ENCODE measurements at regions not wholly inside any gene's neighbourhood (a gene's known extent, or its start where the extent isn't known, plus 50 kb on each side); places are given as distances from the start of the nearest gene placed in this dataset.

GRCh38 chr5:106363578-106363977 lies 1307.2 kb downstream of the EFNA5 start:
- dilution Hi-C loops (cut with HindIII; ENCODE audit: low sequenced_read_pairs, unreplicated experiment) (no loop called here), in situ Hi-C loops (cut with MboI; ENCODE audit: low sequenced_read_pairs) (no loop called here), intact Hi-C loops (cut with micrococcal nuclease) (no loop called here)
- no peak overlapping the region for H2BK20ac ChIP-seq (ENCODE audit: low read depth, low read length)
- H3K27ac ChIP-seq (ENCODE audit: insufficient read depth, low read length) = no peak overlapping the region
- H3K9me1 ChIP-seq (ENCODE audit: insufficient read depth, low read length) = no peaks in the 10 kb centered on the region
- ChIA-PET CTCF (no interaction called here), POLR2A (ENCODE audit: unreplicated experiment) (no interaction called here)
- ATAC-seq (ENCODE audit: low read depth) (no peak), DNase-seq (no peak)
- no peaks in the 10 kb centered on the region for H3K9me3 ChIP-seq (ENCODE audit: control insufficient read depth, insufficient read depth, low read length)
- H3K4me2 ChIP-seq (ENCODE audit: low read depth, low read length) = no peak overlapping the region
- no peak overlapping the region for H3K23ac ChIP-seq (ENCODE audit: low read depth, low read length)
- H2BK120ac ChIP-seq (ENCODE audit: low read depth, low read length) = no peak overlapping the region
- WGBS, 2 experiments (ENCODE audit: extremely low coverage in 2 of 2, insufficient read length in 1 of 2) = no CpG with 5 or more reads among the region's 1 CpG
- H3K27me3 ChIP-seq (ENCODE audit: control insufficient read depth, insufficient read depth, low read length) = no peaks in the 10 kb centered on the region
- no peak overlapping the region for H3K56ac ChIP-seq (ENCODE audit: extremely low read depth, insufficient read depth, low read length)
- H2AK5ac ChIP-seq (ENCODE audit: low read depth, low read length) = no peak overlapping the region
- H3K36me3 ChIP-seq (ENCODE audit: control insufficient read depth, insufficient read depth, low read length) = no peaks in the 10 kb centered on the region
- H4K91ac ChIP-seq (ENCODE audit: insufficient read depth, low read depth, low read length) = no peak overlapping the region
- TF ChIP-seq BHLHE40 (IDR thresholded peaks at IDR 0.05; ENCODE audit: low read depth, low read length) = no peak
- TF ChIP-seq USF2 (IDR thresholded peaks at IDR 0.05; ENCODE audit: low read depth, low read length) = no peak
- no peak for TF ChIP-seq CHD1 (IDR thresholded peaks at IDR 0.05; ENCODE audit: low read depth, low read length)
- TF ChIP-seq ELK1 (IDR thresholded peaks at IDR 0.05; ENCODE audit: borderline replicate concordance, low read depth, low read length) = no peak
- no peak for TF ChIP-seq MAZ (IDR thresholded peaks at IDR 0.05; ENCODE audit: borderline replicate concordance, low read depth, low read length)
- no peak for TF ChIP-seq FOS (IDR thresholded peaks at IDR 0.05; ENCODE audit: low read depth, low read length)
- no peak for TF ChIP-seq CEBPB (IDR thresholded peaks at IDR 0.05; ENCODE audit: low read depth, low read length)
- TF ChIP-seq MAFK (IDR thresholded peaks at IDR 0.05; ENCODE audit: low read depth, low read length) = no peak
- TF ChIP-seq CTCF (conservative IDR thresholded peaks at IDR 0.05; ENCODE audit: low read depth, low read length) = no peak
- no peak for TF ChIP-seq SMC3 (IDR thresholded peaks at IDR 0.05; ENCODE audit: low read depth, low read length)
- no peak for TF ChIP-seq RCOR1 (IDR thresholded peaks at IDR 0.05; ENCODE audit: insufficient replicate concordance, low read length)
- TF ChIP-seq RFX5 (IDR thresholded peaks at IDR 0.05; ENCODE audit: low read depth, low read length) = no peak
- TF ChIP-seq MXI1 (IDR thresholded peaks at IDR 0.05; ENCODE audit: borderline replicate concordance, low read depth, low read length) = no peak
- TF ChIP-seq RAD21 (IDR thresholded peaks at IDR 0.05; ENCODE audit: low read length) = no peak
- TF ChIP-seq POLR2A (IDR thresholded peaks at IDR 0.05; ENCODE audit: low read depth, low read length) = no peak
- no peak for TF ChIP-seq NFE2L2 (IDR thresholded peaks at IDR 0.05; ENCODE audit: low read depth, low read length)
- H3K9ac ChIP-seq (ENCODE audit: low read depth, low read length) = no peak overlapping the region
- H3K79me1 ChIP-seq (ENCODE audit: low read depth in 1 of 2, low read length in 2 of 2) = no peaks in the 10 kb centered on the region
- no peaks in the 10 kb centered on the region for H3K4me1 ChIP-seq (ENCODE audit: control insufficient read depth, insufficient read depth, low read length)
- no peaks in the 10 kb centered on the region for H4K20me1 ChIP-seq (ENCODE audit: insufficient read depth, low read length)
- no peak overlapping the region for H4K5ac ChIP-seq (ENCODE audit: low read depth, low read length)
- H2AFZ ChIP-seq (replicated peaks; ENCODE audit: low read length, poor library complexity) = no peak overlapping the region
- no peak overlapping the region for H4K8ac ChIP-seq (ENCODE audit: low read depth in 2 of 2, low read length in 2 of 2)
- H2AK9ac ChIP-seq (replicated peaks; ENCODE audit: low read depth, low read length, poor library complexity) = no peak overlapping the region
- no peak overlapping the region for H3K14ac ChIP-seq (replicated peaks; ENCODE audit: low read depth, low read length)
- no peak overlapping the region for H2BK15ac ChIP-seq (ENCODE audit: low read depth, low read length)
- no peak overlapping the region for H3K4ac ChIP-seq (ENCODE audit: low read depth, low read length)
- no peak overlapping the region for H2BK5ac ChIP-seq (ENCODE audit: low read depth, low read length, poor library complexity, severe bottlenecking)
- no peak overlapping the region for H3K18ac ChIP-seq (ENCODE audit: low read depth, low read length)
- no peak overlapping the region for H3K4me3 ChIP-seq (ENCODE audit: insufficient read depth, low read depth, low read length)
- BruUV-seq (replicated peaks) = no TSS peak

Data from IMR-90 (cell line).